Suprapubic skin (tissue), 4 donors: ENCODE measurements at regions not wholly inside any gene's neighbourhood (a gene's known extent, or its start where the extent isn't known, plus 50 kb on each side); places are given as distances from the start of the nearest gene placed in this dataset.

ENCODE experiments used
- CTCF ChIP-seq, 2 donors: fragments of 200-600 bp in 1 of 2; fragments of 450-650 bp in 1 of 2; sonication (generic) in 1 of 2; IDR thresholded peaks; one replicate each; pipeline ENCODE4 v1.5.1; 2016 to 2019; ENCODE audit warnings: antibody characterized with exemption in 2 of 2, mild to moderate bottlenecking in 1 of 2, moderate library complexity in 1 of 2
- EP300 ChIP-seq: sonication (generic); formaldehyde crosslinking; IDR thresholded peaks from one replicate; pipeline ENCODE4 v1.6.1; 2017; ENCODE audit warnings: antibody characterized with exemption
- POLR2AphosphoS5 ChIP-seq, 3 donors: sonication (generic); formaldehyde crosslinking; IDR thresholded peaks; one replicate each; pipeline ENCODE4 v1.6.1; 2017; ENCODE audit warnings: antibody characterized with exemption in 3 of 3

GRCh38 chr5:120098902-120099535 lies 365.1 kb upstream of the PRR16 start:
- TF ChIP-seq CTCF (IDR thresholded peaks at IDR 0.05) (no peak), POLR2AphosphoS5 (IDR thresholded peaks at IDR 0.05) (no peak), EP300 (no peak)
